ENCODE measurements at regions not wholly inside any gene's neighbourhood (a gene's known extent, or its start where the extent isn't known, plus 50 kb on each side); places are given as distances from the start of the nearest gene placed in this dataset.

DNA sequence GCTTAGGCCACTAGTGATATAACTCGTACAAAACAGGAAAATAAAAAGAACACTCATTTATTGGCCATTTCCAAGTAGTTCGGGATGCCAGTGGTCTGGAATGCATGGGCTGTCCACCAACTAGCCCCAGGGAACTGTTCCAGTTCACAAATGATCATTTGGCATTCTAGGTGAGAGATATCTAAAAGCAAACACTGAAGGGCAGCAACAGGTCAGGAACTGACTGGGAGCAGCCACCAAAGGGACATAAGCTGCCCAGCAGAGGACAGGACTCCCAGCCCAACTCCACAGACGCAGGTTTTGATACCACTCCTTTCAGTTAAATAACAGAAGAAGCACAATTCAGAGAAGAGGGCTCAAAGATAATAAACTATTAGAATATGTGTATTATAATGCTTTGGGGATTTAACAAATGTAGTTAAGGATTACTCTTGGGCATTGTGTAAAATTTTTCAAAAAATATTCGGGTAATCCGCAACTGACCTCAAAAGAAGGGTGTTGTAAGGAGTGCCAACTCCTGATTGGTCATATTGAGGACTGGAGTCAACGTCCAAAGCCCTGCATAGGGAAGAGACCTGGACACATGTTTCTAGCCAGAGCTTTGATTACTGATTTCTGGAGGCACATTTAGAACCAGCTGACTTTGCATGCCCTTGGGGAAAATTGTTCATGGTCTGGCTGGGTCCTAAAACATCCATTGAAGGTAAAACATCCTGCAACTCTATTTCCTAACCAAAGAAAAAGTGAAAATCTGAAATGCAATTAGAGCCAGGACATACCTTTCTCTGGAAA lies 320.0 kb downstream of the DNAH5 start:
- Histone ChIP-seq H3K27me3 (ENCODE audit: insufficient read depth, low read length) (no peaks in the 10 kb centered on the region), H2AFZ (ENCODE audit: low read length) (no peak overlapping the region), H2BK15ac (ENCODE audit: low read depth, low read length) (no peak overlapping the region), H2BK20ac (ENCODE audit: low read depth, low read length, poor library complexity, severe bottlenecking) (no peak overlapping the region), H3K79me2 (ENCODE audit: insufficient read depth, low read length) (no peaks in the 10 kb centered on the region), H3K9me3 (ENCODE audit: control insufficient read depth, low read depth, low read length) (no peaks in the 10 kb centered on the region), H3K9ac (ENCODE audit: extremely low read depth, insufficient read length, low read length) (no peak overlapping the region), H3K23ac (ENCODE audit: insufficient read length, low read depth, low read length) (no peak overlapping the region), H4K91ac (ENCODE audit: insufficient read length, low read depth, low read length) (no peak overlapping the region), H3K27ac (ENCODE audit: insufficient read length, low read depth, low read length) (no peak overlapping the region), H2BK120ac (ENCODE audit: low read depth, low read length, poor library complexity, severe bottlenecking) (no peak overlapping the region), H4K8ac (replicated peaks; ENCODE audit: insufficient read length, low read depth, low read length) (no peak overlapping the region), H3K4ac (ENCODE audit: low read depth, low read length) (no peak overlapping the region), H2AK5ac (ENCODE audit: insufficient read length, low read length) (no peak overlapping the region), H3K4me2 (ENCODE audit: insufficient read depth, insufficient read length, low read length) (no peak overlapping the region), H4K5ac (ENCODE audit: insufficient read length, low read depth, low read length) (no peak overlapping the region), H3K56ac (ENCODE audit: insufficient read length, low read depth, low read length) (no peak overlapping the region), H3K4me1 (ENCODE audit: insufficient read depth, low read length) (no peaks in the 10 kb centered on the region), H2BK12ac (ENCODE audit: insufficient read length, low read depth, low read length) (no peak overlapping the region), H3K23me2 (ENCODE audit: insufficient read length, low read depth, low read length, poor library complexity, severe bottlenecking) (no peaks in the 10 kb centered on the region), H2BK5ac (ENCODE audit: insufficient read length, low read length) (no peak overlapping the region), H3K79me1 (ENCODE audit: insufficient read depth, low read depth, low read length, poor library complexity, severe bottlenecking) (no peaks in the 10 kb centered on the region), H3K18ac (ENCODE audit: insufficient read length, low read depth, low read length) (no peak overlapping the region), H4K20me1 (ENCODE audit: control insufficient read depth, insufficient read depth, insufficient read length) (no peaks in the 10 kb centered on the region), H3T11ph (ENCODE audit: low read length) (no peak overlapping the region), H3K14ac (ENCODE audit: insufficient read depth, low read length) (no peak overlapping the region; the same call in 1 of the 2 replicates)
- peaks cover 0 to 7% (median 4%) of the 10 kb centered on the region in 3 experiments; a peak in 4 of 7 replicates for H3K36me3 Mint-ChIP-seq (ENCODE audit: insufficient read depth in 1 of 3, low read depth in 3 of 3)
- H3K27me3 Mint-ChIP-seq (ENCODE audit: low read depth): no peaks in the 10 kb centered on the region
- no peak for DNase-seq
- H3K9me3 Mint-ChIP-seq: peaks cover 5 to 13% of the 10 kb centered on the region in 2 experiments; a peak in 4 of 5 replicates
- no peak for TF ChIP-seq CTCF (conservative IDR thresholded peaks at IDR 0.05)
- no peak overlapping the region for H3K4me3 Mint-ChIP-seq
- peaks cover 6 to 7% of the 10 kb centered on the region in 2 experiments for H3K4me1 Mint-ChIP-seq
- H3K27ac Mint-ChIP-seq: no peak overlapping the region
- no CpG with 5 or more reads among the region's 6 CpGs for WGBS (ENCODE audit: extremely low coverage, insufficient read length, low lambda C conversion rate)
